ENCODE measurements at regions not wholly inside any gene's neighbourhood (a gene's known extent, or its start where the extent isn't known, plus 50 kb on each side); places are given as distances from the start of the nearest gene placed in this dataset.

- Histone ChIP-seq H3K27ac (no peak overlapping the region), H3K4me3 (no peak overlapping the region), H3K9ac (ENCODE audit: insufficient read length) (no peak overlapping the region), H3K9me3 (ENCODE audit: low read depth, low read length) (no peaks in the 10 kb centered on the region), H3K36me3 (ENCODE audit: insufficient read depth, low read length) (no peaks in the 10 kb centered on the region)
- TF ChIP-seq POLR2AphosphoS5 (IDR thresholded peaks at IDR 0.05; ENCODE audit: borderline replicate concordance, low read depth, low read length): no peak
- TF ChIP-seq EZH2 (IDR thresholded peaks at IDR 0.05): no peak
- TF ChIP-seq FOXP2 (optimal IDR thresholded peaks at IDR 0.05; ENCODE audit: control extremely low read depth, extremely low read length, insufficient read depth): no peak
- no peak for DNase-seq (ENCODE audit: low read depth, low spot score)
Measured at GRCh38 chr2:64262816-64263215, 118.6 kb upstream of the PELI1 start.

GRCh38 chr2:64263315-64263714, 119.1 kb upstream of the PELI1 start:
- no peak overlapping the region for H3K9ac ChIP-seq (ENCODE audit: insufficient read length)
- DNase-seq (ENCODE audit: low read depth, low spot score): no peak
- TF ChIP-seq POLR2AphosphoS5 (IDR thresholded peaks at IDR 0.05; ENCODE audit: borderline replicate concordance, low read depth, low read length) (no peak), EZH2 (IDR thresholded peaks at IDR 0.05) (no peak), FOXP2 (optimal IDR thresholded peaks at IDR 0.05; ENCODE audit: control extremely low read depth, extremely low read length, insufficient read depth) (no peak)
- no peaks in the 10 kb centered on the region for H3K36me3 ChIP-seq (ENCODE audit: insufficient read depth, low read length)
- no peak overlapping the region for H3K27ac ChIP-seq
- H3K4me3 ChIP-seq: no peak overlapping the region
- no peaks in the 10 kb centered on the region for H3K9me3 ChIP-seq (ENCODE audit: low read depth, low read length)

- Histone ChIP-seq H3K9ac (ENCODE audit: insufficient read length) (no peak overlapping the region), H3K9me3 (ENCODE audit: low read depth, low read length) (no peaks in the 10 kb centered on the region), H3K4me3 (no peak overlapping the region), H3K36me3 (ENCODE audit: insufficient read depth, low read length) (no peaks in the 10 kb centered on the region), H3K27ac (no peak overlapping the region)
- TF ChIP-seq EZH2 (IDR thresholded peaks at IDR 0.05): no peak
- TF ChIP-seq FOXP2 (optimal IDR thresholded peaks at IDR 0.05; ENCODE audit: control extremely low read depth, extremely low read length, insufficient read depth): no peak
- no peak for TF ChIP-seq POLR2AphosphoS5 (IDR thresholded peaks at IDR 0.05; ENCODE audit: borderline replicate concordance, low read depth, low read length)
- no peak for DNase-seq (ENCODE audit: low read depth, low spot score)
Measured at GRCh38 chr2:64267699-64268098, 123.5 kb upstream of the PELI1 start.

- Histone ChIP-seq H3K9me3 (ENCODE audit: low read depth, low read length) (no peaks in the 10 kb centered on the region), H3K36me3 (ENCODE audit: insufficient read depth, low read length) (no peaks in the 10 kb centered on the region), H3K4me3 (no peak overlapping the region), H3K9ac (ENCODE audit: insufficient read length) (no peak overlapping the region), H3K27ac (no peak overlapping the region)
- no peak for DNase-seq (ENCODE audit: low read depth, low spot score)
- TF ChIP-seq EZH2 (IDR thresholded peaks at IDR 0.05) (no peak), FOXP2 (optimal IDR thresholded peaks at IDR 0.05; ENCODE audit: control extremely low read depth, extremely low read length, insufficient read depth) (no peak), POLR2AphosphoS5 (IDR thresholded peaks at IDR 0.05; ENCODE audit: borderline replicate concordance, low read depth, low read length) (no peak)
Measured at GRCh38 chr2:64268330-64269048, 124.3 kb upstream of the PELI1 start.

- peak overlapping the region; percentile 71; the same call in 1 of the 2 replicates for H3K27ac ChIP-seq
- no peaks in the 10 kb centered on the region for H3K9me3 ChIP-seq (ENCODE audit: low read depth, low read length)
- no peak for DNase-seq (ENCODE audit: low read depth, low spot score)
- H3K9ac ChIP-seq (ENCODE audit: insufficient read length): no peak overlapping the region
- peak overlapping the region; percentile 1; the same call in 1 of the 2 replicates for H3K4me3 ChIP-seq
- TF ChIP-seq FOXP2 (optimal IDR thresholded peaks at IDR 0.05; ENCODE audit: control extremely low read depth, extremely low read length, insufficient read depth) (no peak), EZH2 (IDR thresholded peaks at IDR 0.05) (no peak), POLR2AphosphoS5 (IDR thresholded peaks at IDR 0.05; ENCODE audit: borderline replicate concordance, low read depth, low read length) (no peak; the same call in 1 of the 2 replicates)
- H3K36me3 ChIP-seq (ENCODE audit: insufficient read depth, low read length): no peaks in the 10 kb centered on the region
Measured at GRCh38 chr2:64273524-64274398, 129.5 kb upstream of the PELI1 start.

GRCh38 chr2:64274399-64275173, 130.4 kb upstream of the PELI1 start:
- DNase-seq (ENCODE audit: low read depth, low spot score): no peak
- H3K27ac ChIP-seq: no peak overlapping the region
- H3K36me3 ChIP-seq (ENCODE audit: insufficient read depth, low read length): no peaks in the 10 kb centered on the region
- no peaks in the 10 kb centered on the region for H3K9me3 ChIP-seq (ENCODE audit: low read depth, low read length)
- TF ChIP-seq POLR2AphosphoS5 (IDR thresholded peaks at IDR 0.05; ENCODE audit: borderline replicate concordance, low read depth, low read length): no peak
- no peak overlapping the region for H3K9ac ChIP-seq (ENCODE audit: insufficient read length)
- H3K4me3 ChIP-seq: no peak overlapping the region

- Histone ChIP-seq H3K9ac (ENCODE audit: insufficient read length) (no peak overlapping the region), H3K4me3 (no peak overlapping the region), H3K9me3 (ENCODE audit: low read depth, low read length) (no peaks in the 10 kb centered on the region), H3K36me3 (ENCODE audit: insufficient read depth, low read length) (no peaks in the 10 kb centered on the region), H3K27ac (no peak overlapping the region)
- no peak for DNase-seq (ENCODE audit: low read depth, low spot score)
- no peak for TF ChIP-seq FOXP2 (optimal IDR thresholded peaks at IDR 0.05; ENCODE audit: control extremely low read depth, extremely low read length, insufficient read depth)
- TF ChIP-seq POLR2AphosphoS5 (IDR thresholded peaks at IDR 0.05; ENCODE audit: borderline replicate concordance, low read depth, low read length): no peak
- no peak for TF ChIP-seq EZH2 (IDR thresholded peaks at IDR 0.05)
Measured at GRCh38 chr2:64275174-64275466, 130.9 kb upstream of the PELI1 start.
